ENCODE measurements at regions not wholly inside any gene's neighbourhood (a gene's known extent, or its start where the extent isn't known, plus 50 kb on each side); places are given as distances from the start of the nearest gene placed in this dataset.

DNA sequence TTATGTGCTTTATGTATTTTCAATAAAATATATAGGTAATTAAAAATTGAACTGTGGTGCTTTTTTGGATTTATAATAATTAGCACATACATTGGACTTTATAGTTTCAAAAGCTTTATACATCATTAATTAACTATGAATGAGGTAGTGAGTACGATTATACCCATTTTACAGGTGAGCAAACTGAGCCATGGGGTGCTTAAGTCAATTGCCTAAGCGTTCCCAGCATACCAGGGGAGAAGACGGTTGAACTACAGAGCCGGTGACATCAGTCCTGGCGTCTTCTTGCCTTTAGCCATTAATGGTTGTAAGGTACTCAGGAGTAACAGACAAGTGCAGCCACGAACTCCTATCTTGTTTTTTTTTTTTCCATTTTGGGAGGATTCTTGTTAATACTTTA is 172.8 kb downstream of the GATA3 start:
- no peak for ATAC-seq
- no peak for DNase-seq (ENCODE audit: low spot score)

GRCh38 chr10:8229153-8229552 is 174.7 kb downstream of the GATA3 start:
- ATAC-seq (no peak), DNase-seq (ENCODE audit: low spot score) (no peak)

DNA sequence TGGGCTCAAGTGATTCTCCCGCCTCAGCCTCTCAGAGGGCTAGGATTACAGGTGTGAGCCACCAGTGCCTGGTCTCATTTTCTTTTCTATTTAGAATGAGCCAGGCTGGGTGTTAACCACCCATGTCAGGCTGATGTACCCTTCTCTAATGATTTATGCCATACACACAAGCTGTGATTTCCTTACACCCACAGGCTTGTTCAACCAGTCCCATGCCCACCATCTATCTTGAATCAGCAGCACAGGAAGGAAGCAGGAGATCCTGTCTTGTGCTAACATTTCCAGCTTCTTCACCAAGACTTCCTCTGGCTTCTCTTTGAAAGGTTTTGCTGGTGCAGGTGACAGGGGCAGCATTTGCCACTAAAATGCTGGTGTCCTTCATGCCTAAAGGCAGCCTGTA is 176.4 kb downstream of the GATA3 start:
- DNase-seq (ENCODE audit: low spot score) (no peak), ATAC-seq (no peak)

DNA sequence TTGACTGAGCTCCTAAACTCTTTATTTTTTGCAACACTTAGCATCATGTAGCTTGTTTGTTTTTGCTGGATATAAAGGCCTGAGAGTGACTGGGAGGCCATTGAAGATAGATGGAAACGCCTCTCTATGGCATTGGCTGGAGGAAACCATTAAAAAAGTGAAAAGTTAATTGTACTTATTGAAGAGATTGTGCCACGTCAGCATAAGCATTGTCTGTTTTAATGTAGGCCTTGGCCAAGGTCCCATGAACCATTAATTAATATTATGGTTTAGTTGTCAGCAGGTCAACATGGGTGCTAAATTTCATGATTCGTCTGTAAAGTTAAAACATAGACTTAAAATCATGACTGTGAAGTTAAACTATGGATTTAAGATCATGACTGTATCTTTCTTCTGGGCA is 178.6 kb downstream of the GATA3 start:
- ATAC-seq, result no peak

GRCh38 chr10:8233832-8234259 is 179.4 kb downstream of the GATA3 start:
- ATAC-seq, result no peak
- DNase-seq (ENCODE audit: low spot score), result no peak

More for the DNA sequence above, 178.6 kb downstream of the GATA3 start:
- DNase-seq (ENCODE audit: low spot score), result no peak

DNA sequence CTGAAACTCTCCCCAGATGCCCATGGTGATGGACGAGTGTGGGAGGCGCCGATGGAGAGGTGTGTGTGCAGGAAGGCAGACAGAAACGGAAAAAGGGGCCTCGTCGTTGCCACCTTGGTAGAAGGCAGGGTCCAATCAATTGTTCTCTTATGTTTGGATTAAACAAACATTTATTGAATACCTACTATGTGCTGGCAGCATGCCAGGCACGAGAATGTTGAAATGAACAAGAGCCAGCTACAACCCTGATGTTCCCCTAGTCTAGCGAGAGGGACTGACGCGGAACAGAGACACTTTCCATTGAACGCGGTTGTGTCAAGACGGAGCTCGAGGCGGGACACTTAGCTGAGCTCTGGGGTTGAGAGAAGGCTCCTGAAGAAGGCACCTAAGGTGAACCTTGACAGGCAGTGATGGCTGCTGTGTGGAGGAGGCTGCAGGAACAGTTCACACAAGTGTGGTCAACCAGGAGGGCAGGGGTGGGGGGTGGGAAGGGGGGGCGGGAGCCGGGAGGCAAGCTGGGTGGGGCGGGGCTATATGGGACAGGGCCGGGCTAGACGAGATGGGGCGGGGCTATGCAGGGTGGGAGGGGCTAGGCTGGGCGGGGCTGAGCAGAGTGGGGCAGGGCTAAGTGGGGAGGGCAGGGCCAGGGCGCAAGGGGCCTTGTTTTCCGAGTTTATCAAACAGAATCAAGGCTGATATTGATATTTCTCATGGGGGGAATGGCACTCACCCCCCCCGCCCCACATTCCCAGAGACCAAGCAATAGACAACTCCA is 181.0 kb downstream of the GATA3 start:
- DNase-seq (ENCODE audit: low spot score) (no peak), ATAC-seq (no peak)

- ATAC-seq (no peak), DNase-seq (ENCODE audit: low spot score) (no peak)
Measured at GRCh38 chr10:8238986-8239385, 184.5 kb downstream of the GATA3 start.

GRCh38 chr10:8240861-8241260 is 186.4 kb downstream of the GATA3 start:
- DNase-seq (ENCODE audit: low spot score) (no peak), ATAC-seq (no peak)

GRCh38 chr10:8242295-8242872 is 187.9 kb downstream of the GATA3 start:
- no peak for DNase-seq (ENCODE audit: low spot score)
- ATAC-seq, result no peak

GRCh38 chr10:8245131-8245813 is 190.8 kb downstream of the GATA3 start:
- DNase-seq (ENCODE audit: low spot score) (no peak), ATAC-seq (no peak)

DNA sequence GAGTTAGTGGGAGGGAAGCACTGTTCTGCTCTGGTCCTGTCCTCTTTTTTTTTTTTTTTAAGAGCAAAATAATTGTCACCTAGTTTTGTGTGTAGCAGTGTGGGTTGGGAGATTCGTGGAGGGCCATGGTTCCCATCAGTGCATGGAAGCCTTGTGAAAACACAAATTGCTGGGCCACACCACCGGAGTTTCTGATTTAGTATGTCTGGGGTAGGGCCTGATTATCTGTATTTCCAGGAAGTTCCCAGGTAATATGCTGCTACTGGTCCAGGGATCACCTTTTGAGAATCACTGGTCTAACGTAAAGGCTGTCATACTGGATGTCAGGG is 191.3 kb downstream of the GATA3 start:
- no peak for ATAC-seq
- DNase-seq (ENCODE audit: low spot score), result no peak

GRCh38 chr10:8246548-8246947 is 192.1 kb downstream of the GATA3 start:
- ATAC-seq (no peak), DNase-seq (ENCODE audit: low spot score) (no peak)

GRCh38 chr10:8247191-8247590 is 192.7 kb downstream of the GATA3 start:
- DNase-seq (ENCODE audit: low spot score) (no peak), ATAC-seq (no peak)

- DNase-seq (ENCODE audit: low spot score) (no peak), ATAC-seq (no peak)
Measured at GRCh38 chr10:8248868-8249267, 194.4 kb downstream of the GATA3 start.

- no peak for ATAC-seq
Measured at GRCh38 chr10:8254350-8254749, 199.9 kb downstream of the GATA3 start.

GRCh38 chr10:8255301-8255700 is 200.8 kb downstream of the GATA3 start:
- DNase-seq (ENCODE audit: low spot score) (no peak), ATAC-seq (no peak)

More at GRCh38 chr10:8254350-8254749, 199.9 kb downstream of the GATA3 start:
- DNase-seq (ENCODE audit: low spot score), result no peak

DNA sequence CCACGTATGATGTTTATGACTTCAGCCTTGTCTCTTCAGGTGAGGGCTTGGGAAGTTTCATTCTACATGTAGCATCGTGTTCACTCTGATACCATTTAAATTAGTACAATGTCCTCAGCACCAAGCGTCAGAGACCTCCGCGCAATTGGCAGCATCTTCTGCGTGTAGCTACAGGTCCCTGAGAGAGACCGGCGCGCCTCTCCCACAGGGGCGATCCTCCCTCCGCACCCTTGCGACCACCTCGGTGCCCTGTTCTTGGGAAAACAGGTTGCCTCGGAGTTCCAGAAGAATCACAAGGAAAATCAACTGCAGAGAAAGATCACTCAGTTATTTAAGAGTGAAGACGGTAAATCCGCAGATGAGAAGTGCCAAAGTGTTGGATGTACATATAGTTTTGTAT is 206.2 kb downstream of the GATA3 start:
- no peak for ATAC-seq

DNA sequence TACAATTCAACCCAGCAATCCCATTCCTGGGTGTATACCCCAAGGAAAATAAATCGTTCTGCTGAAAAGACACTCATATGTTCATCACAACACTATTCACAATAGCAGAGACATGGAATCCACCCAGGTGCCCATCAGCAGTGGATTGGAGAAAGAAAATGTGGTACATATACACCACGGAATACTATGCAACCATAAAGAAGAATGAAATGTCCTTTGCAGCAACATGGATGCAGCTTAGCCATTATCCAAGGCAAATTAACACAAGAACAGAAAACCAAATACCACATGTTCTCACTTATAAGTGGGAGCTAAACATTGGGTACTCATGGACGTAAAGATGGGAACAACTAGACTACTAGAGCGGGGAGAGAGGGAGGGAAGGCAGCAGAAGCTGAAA is 207.8 kb downstream of the GATA3 start:
- ATAC-seq (no peak), DNase-seq (ENCODE audit: low spot score) (no peak)

More for the DNA sequence above, 206.2 kb downstream of the GATA3 start:
- no peak for DNase-seq (ENCODE audit: low spot score)

DNA sequence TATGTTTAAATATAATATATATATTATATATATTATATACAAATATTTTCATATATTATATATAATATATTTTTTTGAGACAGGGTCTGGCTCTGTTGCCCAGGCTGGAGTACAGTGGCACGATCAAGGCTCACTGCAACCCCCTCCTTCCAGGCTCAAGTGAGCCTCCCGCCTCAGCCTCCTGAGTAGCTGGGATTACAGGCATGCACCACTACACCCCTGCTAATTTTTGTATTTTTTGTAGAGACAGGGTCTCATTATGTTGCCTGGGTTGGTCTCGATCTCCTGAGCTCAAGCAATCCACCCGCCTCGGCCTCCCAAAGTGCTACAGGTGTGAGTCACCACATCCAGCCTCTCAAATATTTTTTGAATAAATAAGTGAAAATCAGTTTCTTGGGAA is 215.5 kb downstream of the GATA3 start:
- DNase-seq (ENCODE audit: low spot score) (no peak), ATAC-seq (no peak)

DNA sequence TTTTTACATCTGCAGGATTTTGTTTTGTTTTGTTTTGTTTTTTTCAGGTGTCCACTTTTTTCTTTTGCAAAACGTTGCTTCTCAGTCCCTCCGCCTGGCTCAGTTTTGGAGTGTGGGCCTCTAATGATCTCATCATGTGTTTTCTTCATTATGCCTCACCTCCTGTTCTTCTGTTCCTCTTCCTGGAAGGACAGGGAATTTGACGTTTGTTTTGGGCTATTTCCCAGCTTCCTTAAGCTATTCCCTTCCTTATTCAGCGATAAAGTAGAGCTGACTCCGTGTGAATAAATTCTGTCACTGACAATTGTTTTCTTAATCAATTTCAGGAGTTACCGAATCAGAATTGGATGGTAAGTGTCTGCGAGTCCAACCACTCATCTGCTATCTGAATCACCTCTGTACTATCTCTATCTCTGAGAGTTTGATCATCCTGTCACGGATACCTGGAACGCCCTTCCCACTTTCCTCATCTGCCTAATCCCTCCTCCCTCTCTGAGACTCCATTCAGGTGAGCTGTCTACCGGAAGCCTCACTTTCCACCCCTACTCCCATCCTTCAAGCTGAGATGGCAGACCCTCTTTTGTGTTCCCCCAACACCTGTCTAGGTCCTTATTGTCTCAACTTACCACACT is 218.4 kb downstream of the GATA3 start:
- no peak for ATAC-seq
- DNase-seq (ENCODE audit: low spot score), result no peak

DNA sequence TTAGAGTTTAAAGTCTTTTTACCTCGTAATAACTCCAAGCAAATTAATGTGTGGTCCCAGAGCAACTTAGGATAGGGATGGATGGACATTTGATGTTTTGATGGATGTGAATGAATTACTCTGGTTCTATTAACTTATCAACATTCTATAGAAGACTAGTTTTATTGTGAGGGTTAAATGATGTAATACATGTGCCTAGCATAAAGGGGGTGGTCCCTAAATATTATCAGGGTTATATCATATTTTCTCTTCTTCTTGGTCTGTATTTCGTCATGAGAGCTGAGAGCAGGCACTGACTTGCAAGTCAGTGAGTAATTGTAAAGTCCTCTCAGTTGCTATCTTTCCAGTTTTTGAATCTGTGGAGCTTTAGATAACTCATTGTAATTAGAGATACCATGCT is 219.3 kb downstream of the GATA3 start:
- DNase-seq (ENCODE audit: low spot score) (no peak), ATAC-seq (no peak)

GRCh38 chr10:8275911-8276310 is 221.4 kb downstream of the GATA3 start:
- no peak for DNase-seq (ENCODE audit: low spot score)
- ATAC-seq, result no peak

Measured in left lobe of liver (tissue), 2 donors.